NCI-H460 (cell line): ENCODE measurements at regions not wholly inside any gene's neighbourhood (a gene's known extent, or its start where the extent isn't known, plus 50 kb on each side); places are given as distances from the start of the nearest gene placed in this dataset.
"Not testable (repeated sequence)": the region's sequence is repeated elsewhere in the genome, so short reads cannot be mapped to it uniquely, and the experiment has no call there.

ENCODE experiments used
- DNase-seq: peaks from one replicate; pipeline ENCODE4 v3.0.0-alpha.2; 2016; ENCODE audit warnings: low read depth; ENCODE audit errors: extremely low read depth

DNA sequence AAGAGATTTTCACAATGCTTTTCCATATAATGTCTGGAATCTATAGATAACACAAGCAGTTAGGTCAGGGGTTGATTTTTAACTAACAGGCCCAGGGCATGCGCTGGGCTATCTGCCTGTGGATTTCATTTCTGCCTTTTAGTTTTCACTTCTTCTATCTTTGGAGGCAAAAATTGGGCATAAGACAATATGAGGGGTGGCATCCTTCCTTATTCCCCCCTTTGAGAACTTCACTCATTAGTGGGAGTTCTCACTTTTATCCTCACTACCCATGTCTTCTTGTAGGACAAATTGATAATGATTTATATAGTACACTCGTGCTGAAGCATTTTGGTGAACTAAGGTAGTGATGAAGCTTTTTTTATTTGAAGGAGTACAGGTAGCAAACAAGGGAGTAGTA is 2155.5 kb downstream of the TP53TG3F start:
- not testable (repeated sequence) for DNase-seq

DNA sequence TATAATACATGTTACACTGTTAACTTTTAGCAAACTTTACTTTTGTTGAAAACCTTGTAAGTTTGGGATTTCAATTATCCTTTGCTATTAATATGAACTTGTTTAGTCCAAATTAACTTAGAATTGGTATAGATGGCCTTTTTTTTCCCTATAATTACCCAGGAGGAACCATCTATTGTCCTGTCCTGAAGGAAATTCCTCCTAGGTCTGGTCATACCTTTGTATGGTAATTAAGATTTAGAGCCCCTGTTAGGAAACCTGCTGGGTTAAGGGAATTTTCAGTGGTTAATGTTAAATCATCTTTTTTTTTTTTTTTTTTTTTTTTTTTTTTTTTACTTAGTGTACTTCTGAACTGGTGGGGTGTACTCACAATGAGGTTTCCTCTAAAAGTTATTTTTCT is 2159.8 kb downstream of the TP53TG3F start:
- not testable (repeated sequence) for DNase-seq

DNA sequence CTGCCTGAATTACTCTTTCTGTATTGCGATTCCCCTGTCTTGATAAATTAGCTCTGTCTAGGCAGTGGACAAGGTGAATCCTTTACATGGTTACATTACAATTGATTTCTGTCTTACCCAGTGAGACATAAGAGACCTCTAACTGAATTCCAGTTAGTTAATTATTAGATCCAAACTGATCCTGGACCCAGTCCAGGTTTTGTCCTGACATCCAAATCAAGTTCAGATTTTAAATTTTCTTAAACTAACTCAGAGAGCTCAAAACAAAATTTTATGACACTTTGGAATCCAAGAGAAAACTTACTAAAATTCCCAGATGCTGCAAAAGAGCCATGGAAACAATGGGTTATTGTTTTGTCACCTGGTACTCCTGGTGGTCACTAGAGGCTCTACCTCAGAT is 2166.6 kb downstream of the TP53TG3F start:
- DNase-seq: no peak

DNA sequence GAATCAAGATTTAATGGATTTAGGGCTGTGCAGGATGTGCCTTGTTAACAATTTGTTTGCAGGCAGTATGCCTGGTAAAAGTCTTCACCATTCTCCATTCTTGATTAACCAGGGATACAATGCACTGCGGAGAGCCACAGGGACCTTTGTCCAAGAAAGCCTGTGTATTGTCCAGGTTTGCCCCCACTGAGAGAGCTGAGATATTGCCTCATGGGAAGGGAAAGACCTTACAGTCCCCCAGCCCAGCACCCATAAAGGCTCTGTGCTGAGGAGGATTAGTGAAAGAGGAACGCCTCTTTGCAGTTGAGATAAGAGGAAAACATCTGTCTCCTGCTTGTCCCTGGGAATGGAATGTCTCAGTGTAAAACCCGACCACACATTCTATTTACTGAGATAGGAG is 2169.6 kb downstream of the TP53TG3F start:
- no peak for DNase-seq

DNA sequence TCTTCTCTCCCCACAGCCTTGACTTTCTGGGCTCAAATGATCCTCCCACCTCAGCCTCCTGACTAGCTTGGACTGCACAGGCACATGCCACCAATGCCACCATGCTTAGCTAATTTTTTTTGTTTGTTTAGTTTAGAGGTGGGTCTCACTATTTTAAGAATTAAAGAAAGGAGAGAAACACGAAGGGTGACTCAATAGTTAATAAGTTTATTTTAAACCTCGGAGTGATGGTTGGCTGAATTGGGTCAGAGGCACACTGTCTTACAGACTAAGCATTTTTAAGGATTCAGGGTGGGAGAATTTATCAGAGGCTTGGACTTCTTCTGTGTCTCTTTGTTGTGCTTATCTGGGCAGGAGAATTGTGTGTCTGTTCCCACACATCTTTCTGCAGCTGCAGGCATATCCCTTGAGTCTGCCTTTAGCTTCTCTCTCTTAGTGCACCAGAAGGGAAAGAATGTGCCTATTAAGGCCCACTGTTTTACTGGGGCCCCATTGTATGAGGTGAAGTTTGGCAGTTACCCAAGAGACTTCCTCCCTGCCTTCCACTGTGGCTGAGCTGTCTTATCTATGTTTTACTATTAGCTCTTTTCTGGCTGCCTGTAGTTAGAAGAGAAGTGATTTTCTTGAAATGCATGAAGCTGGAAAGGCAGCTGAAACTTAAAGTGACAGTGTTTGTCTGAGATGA is 2172.0 kb downstream of the TP53TG3F start:
- no peak for DNase-seq

DNA sequence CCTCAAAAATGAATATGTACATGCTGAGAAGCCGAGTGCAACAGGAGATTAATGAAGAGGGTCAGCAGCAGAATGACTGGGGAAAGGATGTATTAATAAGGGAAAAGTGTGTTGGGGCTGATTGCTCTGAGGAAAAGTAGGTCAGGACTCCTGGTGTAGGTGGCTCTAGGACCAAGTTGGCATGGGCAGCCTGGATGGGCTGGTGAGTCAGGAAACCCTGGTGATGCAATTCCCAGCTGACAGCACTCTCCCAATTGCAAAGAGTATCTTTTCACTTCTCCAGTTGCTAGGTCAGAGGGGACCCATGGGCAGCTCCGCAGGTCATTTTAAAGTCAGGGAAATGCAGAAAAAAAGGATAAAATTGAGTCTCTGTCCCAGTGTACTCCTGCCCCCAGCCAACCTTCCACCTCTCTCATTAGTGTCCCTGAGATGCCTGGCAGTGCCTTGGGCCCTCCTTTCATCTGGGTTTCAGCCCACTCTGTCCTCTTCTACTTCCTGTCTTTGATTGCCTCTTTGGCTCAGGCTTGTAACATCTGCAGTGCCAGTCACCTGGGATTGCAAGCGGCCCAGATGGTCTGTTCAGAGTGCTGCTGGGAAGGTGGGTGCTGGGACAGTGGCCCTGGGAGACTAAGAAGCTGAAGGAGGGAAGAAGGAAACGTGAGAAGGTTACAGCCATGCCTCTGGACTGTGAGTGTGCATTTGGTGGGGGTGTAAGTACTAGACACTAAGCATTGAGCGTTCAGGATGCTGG is 2177.2 kb downstream of the TP53TG3F start:
- no peak for DNase-seq

DNA sequence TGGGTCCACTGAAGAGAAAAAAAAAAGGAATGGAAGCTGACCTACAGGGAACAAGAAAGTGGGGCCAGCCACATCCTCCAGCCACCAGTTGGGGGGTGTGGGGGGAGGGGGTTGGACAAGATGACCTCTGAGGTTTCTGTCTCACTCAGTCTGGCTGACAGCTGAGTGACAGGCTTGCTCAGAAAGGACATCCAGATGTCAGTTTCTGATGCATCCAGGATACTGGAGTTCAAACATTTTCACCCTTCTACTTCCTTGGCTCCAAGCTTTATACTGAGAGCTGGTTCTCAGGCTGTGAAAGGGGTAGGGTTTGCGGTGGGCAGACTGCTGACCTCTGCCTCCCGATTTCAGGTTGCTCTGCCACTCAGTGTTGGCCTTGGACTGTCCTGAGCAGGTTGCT is 2178.3 kb downstream of the TP53TG3F start:
- DNase-seq: no peak

DNA sequence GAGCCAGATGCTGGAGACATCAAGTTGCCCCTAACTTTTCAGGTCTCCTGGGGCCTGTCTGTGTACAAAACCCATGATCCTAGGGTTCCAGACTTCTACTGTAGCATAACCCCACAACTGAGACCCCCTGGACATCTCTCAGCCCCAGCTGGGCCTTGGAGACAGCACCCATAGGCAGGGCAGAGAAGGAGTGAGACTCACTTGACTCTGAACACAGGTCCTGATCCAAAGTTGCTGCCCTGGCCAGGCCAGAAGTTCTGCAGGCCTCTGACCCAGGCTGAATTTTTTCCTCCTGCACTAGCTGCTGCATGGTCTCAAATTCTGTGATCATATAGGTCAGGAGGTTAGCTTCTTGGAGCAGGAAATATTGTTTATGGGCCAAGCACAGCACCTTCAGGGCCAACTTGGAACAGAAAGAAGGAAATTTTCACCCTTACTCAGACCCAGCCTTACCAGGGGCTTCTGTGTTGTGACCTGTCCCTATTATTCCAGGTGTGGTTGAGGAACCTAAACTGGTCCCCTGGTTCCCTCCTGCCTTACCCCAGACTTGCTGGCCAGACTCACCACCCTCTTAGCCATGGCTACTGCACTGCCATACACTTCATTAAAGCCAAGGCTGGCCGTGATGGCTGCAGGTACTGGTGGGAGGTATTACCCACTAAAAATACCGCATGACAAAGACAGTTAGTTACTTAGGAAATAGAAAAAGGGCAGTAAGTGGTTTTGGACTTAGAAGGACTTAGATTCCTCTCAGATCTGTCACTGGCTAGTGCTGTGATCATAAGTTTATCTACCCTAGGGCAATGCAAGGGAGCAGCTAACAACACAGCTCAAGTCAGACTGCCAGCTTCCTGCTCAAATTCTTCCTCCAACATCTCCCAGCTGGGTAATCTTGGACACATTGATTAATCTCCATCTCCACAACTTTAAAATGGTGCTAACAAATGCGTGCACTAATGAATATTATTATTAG is 2180.1 kb downstream of the TP53TG3F start:
- no peak for DNase-seq

DNA sequence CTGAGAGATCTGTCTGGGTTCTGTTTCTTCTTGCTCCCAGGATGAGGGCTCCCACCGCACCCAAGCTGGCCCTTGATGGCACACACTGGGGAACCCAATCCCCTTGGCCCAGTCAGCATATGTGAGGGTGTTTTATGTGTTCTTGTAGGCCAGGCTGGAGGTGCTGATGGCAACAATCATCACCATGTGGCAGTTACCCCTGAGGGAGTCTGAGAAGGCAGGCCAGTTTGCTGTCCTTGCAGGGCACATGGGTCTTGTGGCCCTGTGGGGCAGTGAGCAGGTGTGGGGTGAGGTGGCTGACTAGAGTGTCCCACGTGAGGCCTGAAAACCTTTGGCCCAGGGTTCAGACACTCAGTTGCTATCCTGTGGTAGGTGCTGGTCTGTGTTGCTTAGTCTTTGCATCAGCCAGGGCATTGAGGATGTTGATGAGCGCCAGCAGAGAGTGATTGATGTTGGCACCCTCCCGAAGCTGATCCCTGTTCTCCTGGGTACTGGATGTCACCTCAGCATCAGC is 2183.0 kb downstream of the TP53TG3F start:
- no peak for DNase-seq

DNA sequence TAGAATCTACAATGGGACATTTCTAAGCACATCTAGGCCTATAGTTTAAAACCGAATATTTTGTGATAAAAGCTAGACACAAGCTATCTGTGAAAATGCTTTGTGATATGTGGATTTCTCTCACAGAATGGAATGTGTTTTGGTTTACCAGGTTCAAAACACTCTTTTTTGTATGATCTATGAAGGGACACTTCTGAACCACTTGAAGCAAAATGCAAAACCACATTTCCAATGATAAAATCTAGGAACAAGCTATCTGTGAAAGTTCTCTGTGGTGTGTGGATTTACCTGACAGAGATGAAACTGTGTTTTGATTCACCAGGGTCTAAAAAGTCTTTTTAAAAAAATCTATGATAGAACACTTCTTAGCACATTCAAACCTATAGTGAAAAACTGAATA is 2192.4 kb downstream of the TP53TG3F start:
- no peak for DNase-seq

DNA sequence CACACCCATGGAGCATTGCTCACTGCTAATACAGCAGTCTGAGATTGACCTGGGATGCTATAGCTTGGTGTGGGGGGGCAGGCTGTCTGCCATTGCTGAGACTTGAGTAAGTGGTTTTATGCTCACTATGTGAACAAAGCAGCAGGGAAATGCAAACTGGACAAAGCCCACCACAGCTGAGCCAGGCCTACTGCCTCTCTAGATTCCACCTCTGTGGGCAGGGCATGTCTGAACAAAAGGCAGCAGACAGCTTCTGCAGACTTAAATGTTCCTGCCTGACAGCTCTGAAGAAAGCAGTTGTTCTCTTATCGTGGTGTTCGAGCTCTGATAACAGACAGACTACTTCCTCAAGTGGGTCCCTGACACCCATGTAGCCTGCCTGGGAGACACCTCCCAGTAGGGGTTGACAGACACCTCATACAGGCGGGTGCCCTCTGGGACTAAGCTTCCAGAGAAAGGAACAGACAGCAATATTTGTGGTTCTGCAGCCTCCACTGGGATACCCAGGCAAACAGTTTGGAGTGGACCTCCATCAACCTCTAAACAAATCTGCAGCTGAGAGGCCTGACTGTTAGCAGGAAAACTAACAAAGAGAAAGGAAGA is 2204.8 kb downstream of the TP53TG3F start:
- DNase-seq: no peak

DNA sequence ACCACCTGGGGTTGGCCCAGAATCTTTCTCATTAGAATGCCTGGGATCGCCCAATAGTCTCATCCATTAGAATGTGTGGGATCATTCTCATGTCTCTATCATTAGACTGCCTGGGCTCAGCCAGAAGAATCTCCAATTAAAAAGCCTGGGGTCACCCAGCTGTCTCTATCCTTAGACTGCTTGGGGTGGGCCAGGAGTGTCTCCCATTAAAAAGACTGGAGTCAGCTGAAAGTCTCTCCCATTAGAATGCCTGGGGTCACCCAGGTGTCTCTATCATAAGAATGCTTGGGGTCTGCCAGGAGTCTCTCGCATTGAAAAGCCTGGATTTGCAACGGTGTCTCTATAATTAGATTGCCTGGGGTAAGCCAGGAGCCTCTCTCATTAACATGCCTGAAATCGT is 2225.7 kb downstream of the TP53TG3F start:
- DNase-seq: no peak

DNA sequence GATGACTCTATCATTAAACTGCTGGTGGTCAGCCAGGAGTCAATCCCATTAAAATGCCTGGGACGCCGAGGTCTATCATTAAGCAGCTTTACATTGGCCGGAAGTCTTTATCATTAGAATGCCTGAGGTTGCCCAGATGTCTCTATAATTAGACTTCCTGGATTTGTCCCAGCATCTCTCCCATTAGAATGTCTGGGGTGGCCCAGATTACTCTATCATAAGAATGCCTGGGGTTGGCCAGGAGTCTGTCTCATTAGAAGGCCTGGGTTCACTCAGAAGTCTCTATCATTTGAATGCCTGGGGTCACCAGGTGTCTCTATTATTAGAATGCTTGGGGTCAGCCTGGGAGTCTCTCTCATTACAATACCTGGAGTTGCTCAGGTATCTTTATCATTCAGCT is 2227.2 kb downstream of the TP53TG3F start:
- DNase-seq: no peak

DNA sequence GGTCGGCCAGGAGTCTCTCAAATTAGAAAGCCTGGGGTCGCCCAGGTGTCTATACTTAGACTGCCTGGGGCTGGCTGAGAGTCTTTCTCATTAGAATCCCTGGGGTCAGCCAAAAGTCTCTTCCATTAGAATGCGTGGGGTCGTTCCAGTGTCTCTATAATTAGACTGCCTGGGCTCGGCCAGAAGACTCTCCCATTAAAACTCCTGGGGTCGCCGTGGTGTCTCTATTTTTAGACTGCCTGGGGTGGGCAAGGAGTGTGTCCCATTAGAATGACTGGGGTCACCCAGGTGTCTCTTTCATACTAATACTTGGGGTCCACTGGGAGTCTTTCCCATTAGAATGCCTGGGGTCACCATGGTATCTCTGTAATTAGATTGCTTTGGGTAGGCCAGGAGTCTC is 2227.7 kb downstream of the TP53TG3F start:
- no peak for DNase-seq

DNA sequence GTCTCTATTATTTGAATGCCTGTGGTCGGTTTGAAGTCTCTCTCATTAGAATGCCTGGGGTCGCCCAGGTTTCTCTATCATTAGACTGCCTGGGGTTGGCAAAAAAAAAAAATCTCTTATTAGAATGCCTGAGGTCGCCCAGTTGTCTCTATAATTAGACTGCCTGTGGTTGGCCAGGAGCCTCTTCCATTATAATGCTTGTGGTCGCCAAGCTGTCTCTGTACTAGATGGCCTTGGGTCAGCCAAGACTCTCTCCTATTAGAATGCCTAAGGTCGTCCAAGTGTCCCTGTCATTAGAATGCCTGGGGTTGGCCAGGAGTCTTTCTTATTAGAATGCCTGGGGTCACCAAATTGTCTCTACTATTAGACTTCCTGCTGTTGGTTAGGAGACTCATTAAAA is 2228.4 kb downstream of the TP53TG3F start:
- DNase-seq: no peak

DNA sequence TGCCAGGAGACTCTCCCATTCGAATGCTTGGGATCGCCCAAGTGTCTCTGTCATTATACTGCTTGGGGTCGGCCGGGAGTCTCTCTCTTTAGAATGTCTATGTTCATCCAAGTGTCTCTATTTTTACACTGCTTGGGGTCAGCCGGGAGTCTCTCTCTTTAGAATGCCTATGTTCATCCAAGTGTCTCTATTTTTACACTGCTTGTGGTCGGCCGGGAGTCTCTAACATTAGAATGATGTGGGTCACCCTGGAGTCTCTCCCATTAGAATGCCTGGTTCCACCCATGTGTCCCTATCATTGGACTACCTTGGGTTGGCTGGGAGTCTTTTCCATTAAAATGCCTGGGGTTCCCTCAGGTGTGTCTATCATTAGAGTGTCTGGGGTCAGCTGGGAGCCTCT is 2230.4 kb downstream of the TP53TG3F start:
- no peak for DNase-seq

DNA sequence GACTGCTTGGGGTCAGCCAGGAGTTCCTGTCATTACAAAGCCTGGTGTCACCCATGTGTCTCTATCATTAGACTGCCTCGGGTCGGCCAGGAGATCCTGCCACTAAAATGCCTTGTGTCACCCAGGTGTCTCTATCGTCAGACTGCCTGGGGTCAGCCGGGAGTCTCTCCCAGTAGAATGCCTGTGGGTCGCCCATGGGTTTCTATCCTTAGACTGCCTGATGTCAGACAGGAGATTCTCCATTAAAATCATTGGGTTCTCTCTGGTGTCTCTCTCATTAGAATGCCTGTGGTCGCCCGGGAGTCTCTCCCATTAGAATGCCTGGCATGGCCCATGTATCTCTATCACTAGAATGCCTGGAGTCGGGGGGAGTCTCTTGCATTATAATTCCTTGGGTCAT is 2231.0 kb downstream of the TP53TG3F start:
- no peak for DNase-seq

DNA sequence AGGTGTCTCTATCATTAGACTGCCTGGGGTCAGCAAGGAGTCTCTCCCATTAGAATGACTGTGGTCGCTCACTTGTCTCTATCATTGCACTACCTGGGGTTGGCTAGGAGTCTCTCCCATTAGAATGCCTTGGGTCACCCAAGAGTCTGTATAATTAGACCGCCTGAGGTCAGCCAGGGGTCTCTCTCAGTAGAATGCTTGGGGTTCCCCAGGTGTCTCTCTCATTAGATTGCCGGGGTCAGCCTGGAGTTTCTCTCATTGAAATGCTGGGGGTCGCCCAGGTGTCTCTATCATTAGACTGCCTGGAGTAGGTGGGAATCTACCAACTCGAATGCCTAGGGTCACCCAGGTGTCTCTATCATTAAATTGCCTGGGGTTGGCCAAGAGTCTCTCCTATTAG is 2231.6 kb downstream of the TP53TG3F start:
- no peak for DNase-seq

DNA sequence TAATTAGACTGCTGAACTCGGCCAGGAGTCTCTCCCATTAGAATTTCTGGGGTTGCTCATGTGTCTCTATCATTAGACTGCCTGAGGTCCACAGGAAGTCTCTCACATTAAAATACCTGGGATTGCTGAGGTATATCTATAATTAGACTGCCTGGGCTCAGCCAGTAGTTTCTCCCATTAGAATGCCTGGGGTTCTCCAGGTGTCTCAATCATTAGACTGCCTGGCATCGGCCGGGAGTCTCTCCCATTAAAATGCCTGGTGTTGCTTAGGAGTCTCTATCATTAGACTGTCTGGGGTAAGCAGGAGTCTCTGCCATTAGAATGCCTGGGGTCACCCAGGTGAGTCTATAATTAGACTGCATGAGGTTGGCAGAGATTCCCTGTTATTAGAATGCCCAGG is 2233.4 kb downstream of the TP53TG3F start:
- no peak for DNase-seq

DNA sequence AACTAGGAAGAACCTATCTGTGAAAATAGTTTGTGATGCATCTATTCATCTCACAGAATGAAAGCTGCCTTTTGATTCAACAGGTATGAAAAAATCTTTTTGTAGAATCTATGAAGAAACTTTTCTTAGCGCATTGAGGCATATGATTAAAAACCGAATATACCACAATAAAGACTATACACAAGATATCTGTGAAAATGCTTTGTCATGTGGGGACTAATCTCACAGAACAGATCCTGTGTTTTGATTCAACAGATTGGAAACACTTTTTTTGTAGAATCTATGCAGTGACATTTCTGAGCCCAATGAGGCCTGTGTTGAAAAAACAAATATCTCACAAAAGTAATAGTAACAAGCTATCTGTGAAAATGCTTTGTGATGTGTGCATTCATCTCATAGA is 2247.5 kb downstream of the TP53TG3F start:
- no peak for DNase-seq

DNA sequence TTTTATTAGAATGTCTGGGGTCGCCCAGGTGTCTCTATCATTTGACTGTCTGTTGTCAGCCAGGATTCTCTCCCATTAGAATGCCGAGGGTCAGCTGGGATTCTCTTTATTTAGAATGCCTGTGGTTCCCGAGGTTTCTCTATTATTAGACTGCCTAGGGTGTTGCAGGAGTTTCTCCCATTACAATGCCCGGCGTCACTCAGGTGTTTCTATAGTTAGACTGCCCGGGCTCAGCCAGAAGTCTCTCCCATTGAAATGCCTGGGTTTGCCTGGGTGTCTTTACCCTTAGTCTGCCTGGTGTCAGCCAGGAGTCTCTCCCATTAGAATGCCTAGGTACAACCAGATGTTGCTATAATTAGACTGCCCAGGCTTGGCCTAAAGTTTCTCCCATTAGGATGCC is 2252.0 kb downstream of the TP53TG3F start:
- DNase-seq: no peak
